ENCODE measurements at regions not wholly inside any gene's neighbourhood (a gene's known extent, or its start where the extent isn't known, plus 50 kb on each side); places are given as distances from the start of the nearest gene placed in this dataset.
"Not testable (repeated sequence)": the region's sequence is repeated elsewhere in the genome, so short reads cannot be mapped to it uniquely, and the experiment has no call there.

DNA sequence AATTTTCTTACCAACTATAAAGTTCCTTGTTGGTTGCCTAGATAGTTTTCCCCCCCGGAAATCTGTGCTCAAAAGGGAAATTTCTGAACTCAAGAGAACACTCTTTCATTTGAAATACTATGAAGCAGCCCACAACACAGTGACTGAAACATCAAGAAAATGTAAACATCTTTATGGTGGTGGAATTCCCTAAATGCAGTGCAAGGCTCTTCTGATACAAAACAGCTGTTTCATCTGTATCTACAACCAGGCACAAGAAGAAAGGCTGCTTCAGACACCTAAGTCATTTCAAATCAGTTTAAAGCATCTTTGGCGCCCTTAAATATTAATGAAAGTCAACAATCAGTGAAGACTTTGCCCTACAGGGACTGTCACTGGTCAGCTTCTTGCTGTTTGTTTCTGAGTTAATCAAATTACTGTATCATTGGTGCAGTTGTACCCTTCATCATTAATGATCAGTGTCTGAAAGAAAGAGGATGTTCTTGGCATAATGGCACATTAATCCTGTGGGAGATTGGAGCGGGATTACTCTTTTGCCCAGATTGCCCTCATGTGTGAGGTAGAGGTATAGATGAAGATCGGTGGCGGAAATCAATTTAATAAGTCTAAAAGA lies 947.0 kb downstream of the NR2F1-AS1 start:
- FAIRE-seq (no peak), DNase-seq (ENCODE audit: extremely low spot score, insufficient read length, low read depth) (no peak)

DNA sequence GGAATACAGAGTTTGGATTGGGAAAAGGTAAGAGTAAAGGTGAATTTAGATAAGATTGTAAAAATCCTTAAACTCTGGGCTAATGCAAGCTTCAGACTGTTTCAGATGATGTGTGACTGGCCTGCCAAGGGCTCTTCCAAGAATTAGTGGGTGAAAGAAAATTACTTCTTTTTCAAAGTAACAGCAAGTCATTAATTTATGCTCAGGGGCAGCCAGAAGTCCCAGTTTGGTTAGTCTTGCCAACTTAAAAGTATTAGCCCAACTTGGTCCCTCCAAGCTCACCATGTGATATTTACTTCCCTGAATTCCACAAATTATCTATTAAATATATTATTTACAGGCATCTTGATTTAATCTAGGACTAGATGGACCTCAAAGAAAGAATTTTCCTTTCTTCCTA lies 947.8 kb downstream of the NR2F1-AS1 start:
- DNase-seq (ENCODE audit: extremely low spot score, insufficient read length, low read depth) = no peak
- no peak for FAIRE-seq

DNA sequence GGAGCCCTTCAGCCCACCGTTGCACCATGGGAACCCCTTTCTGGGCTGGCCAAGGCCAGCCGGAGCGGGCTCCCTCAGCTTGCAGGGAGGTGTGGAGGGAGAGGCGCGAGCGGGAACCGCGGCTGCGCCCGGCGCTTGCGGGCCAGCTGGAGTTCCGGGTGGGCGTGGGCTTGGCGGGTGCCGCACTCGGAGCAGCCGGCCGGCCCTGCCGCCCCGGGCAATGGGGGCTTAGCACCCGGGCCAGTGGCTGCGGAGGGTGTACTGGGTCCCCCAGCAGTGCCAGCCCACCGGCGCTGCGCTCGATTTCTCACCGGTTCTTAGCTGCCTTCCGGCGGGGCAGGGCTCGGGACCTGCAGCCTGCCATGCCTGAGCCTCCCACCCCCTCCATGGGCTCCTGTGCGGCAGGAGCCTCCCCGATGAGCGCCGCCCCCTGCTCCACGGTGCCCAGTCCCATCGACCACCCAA lies 949.8 kb downstream of the NR2F1-AS1 start:
- not testable (repeated sequence) for DNase-seq (ENCODE audit: extremely low spot score, insufficient read length, low read depth); FAIRE-seq

DNA sequence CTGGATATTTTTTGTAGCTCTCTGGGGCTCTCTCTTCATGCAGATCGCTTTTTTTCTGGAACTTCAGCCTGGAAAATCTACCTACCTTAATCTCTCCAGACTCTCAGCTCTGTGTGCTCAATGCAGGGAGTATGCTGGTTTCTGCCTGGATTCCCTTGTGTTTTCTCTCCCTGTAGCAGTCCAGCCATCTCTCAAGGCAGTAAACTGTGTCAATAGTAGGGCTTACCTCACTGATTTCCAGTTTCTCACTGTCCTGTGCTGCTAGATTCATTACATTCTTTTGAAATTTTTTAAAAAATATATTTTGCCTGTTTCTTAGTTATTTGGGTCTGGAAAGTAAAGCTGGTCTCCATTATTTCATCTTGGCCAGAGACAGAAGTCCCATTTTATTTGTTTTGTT lies 951.4 kb downstream of the NR2F1-AS1 start:
- FAIRE-seq (no peak), DNase-seq (ENCODE audit: extremely low spot score, insufficient read length, low read depth) (no peak)

DNA sequence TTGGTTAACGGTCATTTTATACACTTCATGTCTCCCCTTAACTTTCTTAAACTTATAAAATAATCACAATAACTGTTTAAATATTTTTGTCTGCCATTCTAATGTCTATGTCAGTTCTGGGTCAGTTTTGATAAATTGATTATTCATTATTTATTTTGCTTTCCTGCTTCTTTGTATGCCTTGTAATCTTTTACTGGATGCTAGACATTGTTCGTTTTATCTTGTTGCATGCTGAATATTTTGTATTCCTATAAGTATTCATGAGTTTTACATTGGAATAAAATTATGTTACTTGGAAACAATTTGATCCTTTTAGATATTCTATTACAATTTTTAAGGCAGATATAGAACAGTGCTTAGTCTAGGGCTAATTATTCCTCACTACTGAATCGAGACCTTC lies 952.0 kb downstream of the NR2F1-AS1 start:
- FAIRE-seq (no peak), DNase-seq (ENCODE audit: extremely low spot score, insufficient read length, low read depth) (no peak)

DNA sequence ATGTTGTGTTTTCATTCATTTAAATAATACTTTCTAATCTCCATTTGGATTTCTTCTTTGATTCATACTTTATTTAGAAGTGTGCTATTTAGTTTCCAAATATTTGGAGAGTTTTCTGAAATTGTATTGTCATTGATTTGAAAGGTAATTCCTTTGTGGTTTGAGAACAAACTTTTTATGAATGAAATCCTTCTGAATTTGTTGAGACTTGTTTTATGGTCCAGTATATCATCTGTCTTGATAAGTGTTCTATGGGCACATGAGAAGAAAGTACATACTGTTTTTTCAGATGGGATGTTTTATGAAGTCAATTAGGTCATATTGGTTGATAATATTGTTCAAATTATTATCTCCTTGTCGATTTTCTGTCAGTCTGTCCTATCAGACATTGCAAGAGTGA lies 953.8 kb downstream of the NR2F1-AS1 start:
- DNase-seq (ENCODE audit: extremely low spot score, insufficient read length, low read depth) (no peak), FAIRE-seq (no peak)

- DNase-seq (ENCODE audit: extremely low spot score, insufficient read length, low read depth) (no peak), FAIRE-seq (no peak)
Measured at GRCh38 chr5:92616085-92616484, 964.9 kb downstream of the NR2F1-AS1 start.

- FAIRE-seq = no peak
- DNase-seq (ENCODE audit: extremely low spot score, insufficient read length, low read depth) = no peak
Measured at GRCh38 chr5:92613546-92613945, 967.5 kb downstream of the NR2F1-AS1 start.

GRCh38 chr5:92610435-92610834 lies 970.6 kb downstream of the NR2F1-AS1 start:
- FAIRE-seq; DNase-seq (ENCODE audit: extremely low spot score, insufficient read length, low read depth): not testable (repeated sequence)

DNA sequence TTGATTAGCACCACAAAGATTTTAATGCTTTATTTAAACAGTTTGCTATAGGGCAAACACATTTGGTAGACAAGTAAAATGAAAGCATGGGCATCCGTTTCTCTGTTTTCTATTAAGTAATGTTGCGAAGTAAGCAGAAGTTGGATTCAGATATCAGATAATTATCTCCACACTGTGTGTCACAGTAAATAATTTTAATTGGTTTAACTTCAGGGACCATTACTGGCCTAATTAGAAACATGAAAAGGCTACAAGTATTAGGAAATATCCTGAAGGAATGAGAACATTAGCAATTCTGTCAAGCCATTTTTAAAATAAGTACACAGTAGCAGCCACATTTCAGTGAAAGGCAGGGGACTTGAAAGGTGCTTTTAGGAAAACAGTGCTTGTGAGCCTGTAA lies 975.4 kb downstream of the NR2F1-AS1 start:
- FAIRE-seq (no peak), DNase-seq (ENCODE audit: extremely low spot score, insufficient read length, low read depth) (no peak)

GRCh38 chr5:92599217-92599810 lies 981.7 kb downstream of the NR2F1-AS1 start:
- FAIRE-seq (no peak), DNase-seq (ENCODE audit: extremely low spot score, insufficient read length, low read depth) (no peak)

GRCh38 chr5:92594031-92594430 lies 987.0 kb downstream of the NR2F1-AS1 start:
- FAIRE-seq = no peak
- DNase-seq (ENCODE audit: extremely low spot score, insufficient read length, low read depth) = no peak

- FAIRE-seq (no peak), DNase-seq (ENCODE audit: extremely low spot score, insufficient read length, low read depth) (no peak)
Measured at GRCh38 chr5:92588876-92589275, 992.1 kb downstream of the NR2F1-AS1 start.

GRCh38 chr5:92581690-92582089 lies 999.3 kb downstream of the NR2F1-AS1 start:
- DNase-seq (ENCODE audit: extremely low spot score, insufficient read length, low read depth) = no peak
- FAIRE-seq = no peak

- no peak for FAIRE-seq
- no peak for DNase-seq (ENCODE audit: extremely low spot score, insufficient read length, low read depth)
Measured at GRCh38 chr5:92581249-92581648, 999.8 kb downstream of the NR2F1-AS1 start.

GRCh38 chr5:92580814-92581213 lies 1000.2 kb downstream of the NR2F1-AS1 start:
- no peak for DNase-seq (ENCODE audit: extremely low spot score, insufficient read length, low read depth)
- no peak for FAIRE-seq

DNA sequence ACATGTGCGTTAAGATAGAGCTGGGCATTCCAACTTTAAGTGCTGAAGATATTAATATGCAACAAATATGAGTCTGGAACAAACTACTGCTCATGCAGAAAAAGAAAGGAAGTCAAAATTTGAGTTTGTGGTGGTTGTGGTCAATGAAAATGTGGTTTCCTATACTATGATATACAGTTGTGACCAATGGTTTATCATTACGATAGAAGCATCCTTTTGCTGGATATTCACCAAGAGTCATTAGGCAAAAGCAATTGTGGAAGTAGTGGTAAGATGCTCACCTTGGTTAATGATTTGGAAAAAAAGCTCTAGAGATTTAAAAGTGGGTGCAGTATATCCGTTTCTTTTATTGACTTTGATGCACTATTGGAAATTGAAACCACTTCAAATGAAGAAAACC lies 1007.0 kb downstream of the NR2F1-AS1 start:
- no peak for DNase-seq (ENCODE audit: extremely low spot score, insufficient read length, low read depth)
- FAIRE-seq = no peak

DNA sequence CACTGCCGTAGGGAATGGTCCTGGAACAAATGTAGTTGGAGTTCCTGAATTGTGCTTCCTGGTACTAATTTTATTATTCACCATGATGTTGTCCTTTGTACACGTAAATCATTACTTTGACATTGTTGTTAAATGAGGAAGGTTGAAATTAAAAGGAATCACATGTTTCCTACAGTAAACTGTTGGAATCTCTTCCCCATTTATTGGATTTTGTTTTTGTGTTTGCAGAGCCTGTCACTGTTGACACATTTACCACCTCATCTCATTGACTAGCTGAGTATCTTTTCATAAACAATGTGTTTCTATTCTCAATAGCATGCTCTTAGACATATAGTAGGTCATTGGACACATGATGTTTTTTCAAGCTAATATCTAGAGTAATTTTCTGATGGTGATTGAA lies 1012.5 kb downstream of the NR2F1-AS1 start:
- DNase-seq (ENCODE audit: extremely low spot score, insufficient read length, low read depth) (no peak), FAIRE-seq (no peak)

- DNase-seq (ENCODE audit: extremely low spot score, insufficient read length, low read depth) (no peak), FAIRE-seq (no peak)
Measured at GRCh38 chr5:92567831-92568450, 1013.1 kb downstream of the NR2F1-AS1 start.

GRCh38 chr5:92566113-92566786 lies 1014.8 kb downstream of the NR2F1-AS1 start:
- FAIRE-seq (no peak), DNase-seq (ENCODE audit: extremely low spot score, insufficient read length, low read depth) (no peak)

DNA sequence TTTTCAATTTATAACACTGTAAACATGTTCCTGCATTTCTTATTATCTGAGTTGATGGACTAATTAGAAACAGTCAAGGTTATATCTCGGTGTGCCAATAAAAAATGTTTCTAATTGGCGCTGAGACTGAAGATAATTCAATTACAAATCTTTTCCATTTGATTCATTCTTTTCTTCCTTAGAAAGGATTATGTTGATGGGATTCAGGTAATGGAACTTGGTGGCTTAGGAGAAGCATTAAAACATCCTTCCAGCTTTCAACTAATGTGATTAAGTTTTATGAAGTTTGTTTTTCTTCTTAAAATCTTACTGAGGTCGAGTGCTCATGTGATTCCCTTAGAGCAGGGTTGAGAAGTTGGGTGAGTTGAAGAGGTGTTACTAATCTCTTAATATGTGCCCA lies 1015.3 kb downstream of the NR2F1-AS1 start:
- DNase-seq (ENCODE audit: extremely low spot score, insufficient read length, low read depth) (no peak), FAIRE-seq (no peak)
